Upper lobe of right lung (tissue), 1 donor: ENCODE measurements at regions not wholly inside any gene's neighbourhood (a gene's known extent, or its start where the extent isn't known, plus 50 kb on each side); places are given as distances from the start of the nearest gene placed in this dataset.
A peak's percentile ranks its signal among the peaks of the same experiment; 100 is the strongest.

Experiments
- ATAC-seq: fragments of 200-7000 bp; cut with Tn5 transposase; one replicate; pipeline ENCODE4 v1.9.1; 2020; ENCODE audit warnings: mild to moderate bottlenecking, moderate library complexity
- DNase-seq: peaks from one replicate; pipeline ENCODE4 v3.0.0-alpha.2; 2020
- H3K27ac ChIP-seq: fragments of 200-600 bp; one replicate; pipeline ENCODE4 v1.8.0; 2022
- H3K27me3 ChIP-seq: fragments of 200-600 bp; one replicate; pipeline ENCODE4 v1.8.0; 2022; ENCODE audit warnings: mild to moderate bottlenecking
- H3K36me3 ChIP-seq: fragments of 200-600 bp; one replicate; pipeline ENCODE4 v1.8.0; 2022
- H3K4me1 ChIP-seq: fragments of 200-600 bp; one replicate; pipeline ENCODE4 v1.8.0; 2022
- H3K4me3 ChIP-seq: fragments of 200-600 bp; one replicate; pipeline ENCODE4 v1.8.0; 2022; ENCODE audit warnings: mild to moderate bottlenecking
- H3K9me3 ChIP-seq: fragments of 200-600 bp; one replicate; pipeline ENCODE4 v1.8.0; 2022
- intact Hi-C: fragments of 100-400 bp; cut with DNase I; formaldehyde crosslinking; loops from one replicate; pipeline ENCODE4 v1.11.0; 2022
- TF ChIP-seq, protein P1 (sequence below): fragments of 200-600 bp; IDR thresholded peaks from one replicate; pipeline ENCODE4 v1.8.0; 2022; ENCODE audit warnings: antibody characterized with exemption
- donor health status: DM: no; HTN: yes; CAD: no; lungs with severe emphysema.

DNA sequence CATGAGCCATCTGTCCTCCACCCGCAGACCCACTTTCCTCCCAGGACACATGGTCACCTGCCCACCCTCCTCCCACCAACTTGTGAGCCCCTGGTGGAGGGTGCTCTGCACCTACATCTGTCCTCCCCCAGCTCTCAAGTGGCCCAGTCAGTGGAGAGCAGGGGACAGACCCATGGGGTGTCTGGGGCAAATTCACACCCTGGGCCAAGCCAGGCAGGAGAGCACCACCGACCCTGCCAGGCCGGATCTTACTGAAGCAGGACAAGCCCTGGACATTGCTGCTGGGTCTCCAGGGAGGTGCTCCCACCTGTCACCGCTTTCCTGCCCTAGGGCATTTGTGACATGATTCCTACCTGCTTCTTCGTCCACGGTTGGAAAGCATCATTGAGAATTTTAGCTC, 221.6 kb downstream of the TUBA3C start:
- Histone ChIP-seq H3K9me3 (no peaks in the 10 kb centered on the region), H3K27me3 (no peaks in the 10 kb centered on the region), H3K36me3 (no peaks in the 10 kb centered on the region), H3K27ac (no peak overlapping the region), H3K4me3 (no peak overlapping the region), H3K4me1 (no peaks in the 10 kb centered on the region)
- DNase-seq = peak; percentile 44
- intact Hi-C loops = no loop called here
- TF ChIP-seq, protein P1, sequence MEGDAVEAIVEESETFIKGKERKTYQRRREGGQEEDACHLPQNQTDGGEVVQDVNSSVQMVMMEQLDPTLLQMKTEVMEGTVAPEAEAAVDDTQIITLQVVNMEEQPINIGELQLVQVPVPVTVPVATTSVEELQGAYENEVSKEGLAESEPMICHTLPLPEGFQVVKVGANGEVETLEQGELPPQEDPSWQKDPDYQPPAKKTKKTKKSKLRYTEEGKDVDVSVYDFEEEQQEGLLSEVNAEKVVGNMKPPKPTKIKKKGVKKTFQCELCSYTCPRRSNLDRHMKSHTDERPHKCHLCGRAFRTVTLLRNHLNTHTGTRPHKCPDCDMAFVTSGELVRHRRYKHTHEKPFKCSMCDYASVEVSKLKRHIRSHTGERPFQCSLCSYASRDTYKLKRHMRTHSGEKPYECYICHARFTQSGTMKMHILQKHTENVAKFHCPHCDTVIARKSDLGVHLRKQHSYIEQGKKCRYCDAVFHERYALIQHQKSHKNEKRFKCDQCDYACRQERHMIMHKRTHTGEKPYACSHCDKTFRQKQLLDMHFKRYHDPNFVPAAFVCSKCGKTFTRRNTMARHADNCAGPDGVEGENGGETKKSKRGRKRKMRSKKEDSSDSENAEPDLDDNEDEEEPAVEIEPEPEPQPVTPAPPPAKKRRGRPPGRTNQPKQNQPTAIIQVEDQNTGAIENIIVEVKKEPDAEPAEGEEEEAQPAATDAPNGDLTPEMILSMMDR = no peak
- no peak for ATAC-seq

DNA sequence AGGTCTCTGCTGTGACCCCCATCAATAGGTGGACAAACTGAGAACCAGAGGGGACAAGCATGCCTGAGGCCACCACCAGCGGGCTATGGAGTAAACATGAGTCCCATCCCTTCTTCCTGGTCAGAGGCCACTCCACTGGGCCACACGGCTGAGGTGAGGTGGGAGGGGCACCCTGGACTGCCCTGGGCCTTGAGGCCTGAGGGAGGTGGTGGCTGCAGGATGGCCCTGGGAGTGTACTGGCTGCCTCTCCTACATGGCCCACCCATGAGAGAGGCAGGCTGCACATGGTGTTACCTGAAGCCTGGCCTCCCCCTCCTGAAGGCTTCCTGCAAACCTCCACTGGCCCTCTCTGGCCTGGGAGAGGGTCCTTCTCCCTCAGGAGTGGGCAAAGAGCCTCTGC, 222.4 kb downstream of the TUBA3C start:
- Histone ChIP-seq H3K4me3 (no peak overlapping the region), H3K9me3 (no peaks in the 10 kb centered on the region), H3K27me3 (no peaks in the 10 kb centered on the region), H3K36me3 (no peaks in the 10 kb centered on the region), H3K27ac (no peak overlapping the region), H3K4me1 (no peaks in the 10 kb centered on the region)
- intact Hi-C loops = no loop called here
- DNase-seq = peak; percentile 51
- TF ChIP-seq, protein P1 = no peak
- no peak for ATAC-seq

DNA sequence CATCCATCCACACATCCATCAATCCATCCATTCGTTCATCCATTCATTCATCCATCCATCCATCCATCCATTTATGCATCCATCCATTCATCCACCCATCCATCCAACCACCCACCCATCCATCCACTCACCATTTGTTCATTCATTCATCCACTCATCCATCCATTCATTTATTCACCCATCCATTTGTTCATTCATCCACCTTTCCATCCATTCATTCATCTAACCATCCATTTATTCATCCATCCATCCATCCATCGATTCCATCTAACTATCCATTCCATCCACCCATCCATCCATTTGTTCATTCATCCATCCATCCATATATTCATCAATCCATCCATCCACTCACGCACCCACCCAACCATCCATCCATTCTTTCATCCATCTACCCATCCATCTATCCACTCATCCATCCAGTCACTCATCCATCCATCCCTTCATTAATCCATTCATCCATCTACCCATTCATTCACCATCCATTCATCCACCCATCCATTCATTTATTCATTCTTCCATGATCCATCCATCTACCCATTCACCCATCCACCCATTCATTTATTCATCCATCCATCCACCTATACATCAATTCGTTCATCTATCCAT, 225.0 kb downstream of the TUBA3C start:
- Histone ChIP-seq H3K4me3 (no peak overlapping the region), H3K27me3 (no peaks in the 10 kb centered on the region), H3K27ac (no peak overlapping the region), H3K36me3 (no peaks in the 10 kb centered on the region), H3K4me1 (no peaks in the 10 kb centered on the region), H3K9me3 (no peaks in the 10 kb centered on the region)
- ATAC-seq (no peak), DNase-seq (no peak)
- intact Hi-C loops = no loop called here
- TF ChIP-seq, protein P1 = no peak

DNA sequence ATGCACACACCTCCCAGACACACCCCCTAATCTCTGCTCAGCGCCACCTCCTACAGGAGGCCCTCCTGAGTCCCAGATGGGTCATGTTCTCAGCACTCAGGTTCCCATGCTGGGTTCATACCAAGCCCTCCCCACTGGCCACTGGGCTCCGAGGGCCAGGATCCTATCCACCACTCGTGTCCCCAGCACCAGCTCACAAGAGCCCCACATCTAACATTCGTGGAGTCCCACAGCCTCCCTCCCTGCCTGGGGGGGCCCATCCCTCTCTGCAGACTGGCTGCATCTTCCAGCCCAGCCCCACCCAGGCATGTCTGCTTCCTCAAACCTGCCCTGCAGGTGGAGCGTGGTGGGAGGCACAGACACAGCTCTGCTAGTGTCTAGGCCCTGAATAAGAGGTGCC, 227.4 kb downstream of the TUBA3C start:
- intact Hi-C loops = no loop called here
- peak; percentile 43 for DNase-seq
- no peak for ATAC-seq
- no peak overlapping the region for H3K27ac ChIP-seq
- no peaks in the 10 kb centered on the region for H3K9me3 ChIP-seq
- no peaks in the 10 kb centered on the region for H3K36me3 ChIP-seq
- H3K4me1 ChIP-seq = no peaks in the 10 kb centered on the region
- H3K27me3 ChIP-seq = no peaks in the 10 kb centered on the region
- H3K4me3 ChIP-seq = no peak overlapping the region
- TF ChIP-seq, protein P1 = no peak

DNA sequence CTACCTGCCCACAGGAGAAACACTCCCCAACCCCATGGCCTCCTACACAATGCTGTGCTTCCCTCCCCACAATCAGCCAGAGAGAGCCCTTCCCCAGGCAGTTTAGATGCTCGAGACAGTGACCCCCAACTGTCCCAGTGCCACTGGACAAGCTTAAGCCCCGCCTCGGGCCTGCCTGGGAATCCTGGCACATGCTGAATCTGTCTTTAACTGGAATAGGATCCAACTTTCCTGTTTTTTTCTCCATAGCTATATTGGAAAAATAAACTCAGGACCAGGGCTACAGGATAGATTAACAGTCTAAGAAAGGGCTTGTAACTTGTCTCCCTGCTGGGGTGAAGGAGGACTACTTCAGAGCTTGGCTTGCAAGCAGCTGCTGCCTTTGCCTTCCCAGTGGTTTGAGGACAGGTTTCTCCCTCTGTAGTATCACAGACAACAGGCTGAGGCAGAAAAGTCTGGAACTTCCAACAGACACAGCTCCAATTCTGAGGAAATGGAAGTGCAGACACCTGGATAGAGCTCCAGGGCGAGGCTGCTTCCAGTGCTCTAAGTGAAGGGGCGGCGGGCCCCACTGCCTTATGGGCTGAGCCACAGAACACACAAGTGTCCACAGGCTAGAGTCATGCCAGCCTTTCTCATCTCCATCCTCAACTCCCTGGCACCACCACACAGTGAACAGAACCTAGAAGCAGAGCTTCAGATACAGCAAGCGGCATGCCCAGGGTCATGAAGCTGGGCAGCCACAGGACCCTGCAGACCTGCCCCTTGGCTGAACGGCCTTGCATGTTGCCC, 228.3 kb downstream of the TUBA3C start:
- ATAC-seq (no peak), DNase-seq (no peak)
- H3K9me3 ChIP-seq = no peaks in the 10 kb centered on the region
- TF ChIP-seq, protein P1 = no peak
- H3K4me3 ChIP-seq = no peak overlapping the region
- intact Hi-C loops = no loop called here
- H3K36me3 ChIP-seq = no peaks in the 10 kb centered on the region
- no peak overlapping the region for H3K27ac ChIP-seq
- H3K27me3 ChIP-seq = no peaks in the 10 kb centered on the region
- H3K4me1 ChIP-seq = no peaks in the 10 kb centered on the region
